Erythroblast (primary cell): ENCODE measurements at regions not wholly inside any gene's neighbourhood (a gene's known extent, or its start where the extent isn't known, plus 50 kb on each side); places are given as distances from the start of the nearest gene placed in this dataset.

ENCODE experiments used
- GATA1 ChIP-seq: IDR thresholded peaks from 2 replicates; pipeline ENCODE4 v1.6.1; 2011; ENCODE audit warnings: low read depth, mild to moderate bottlenecking, control low read depth, low read length, moderate library complexity
- POLR2A ChIP-seq: IDR thresholded peaks from 2 replicates; pipeline ENCODE4 v1.6.1; 2011; ENCODE audit warnings: mild to moderate bottlenecking, low read length

GRCh38 chr10:3325954-3326750, 153.6 kb upstream of the PITRM1 start:
- no peak for TF ChIP-seq POLR2A
- no peak for TF ChIP-seq GATA1
